ENCODE measurements at regions not wholly inside any gene's neighbourhood (a gene's known extent, or its start where the extent isn't known, plus 50 kb on each side); places are given as distances from the start of the nearest gene placed in this dataset.

GRCh38 chr6:168785720-168786511 lies 344.9 kb downstream of the SMOC2 start:
- Histone ChIP-seq H3K9ac (ENCODE audit: low read length in 3 of 3) (no peak overlapping the region), H3K36me3 (ENCODE audit: control insufficient read depth in 2 of 3, insufficient read depth in 3 of 3, low read length in 3 of 3) (no peaks in the 10 kb centered on the region), H3K4me1 (ENCODE audit: control insufficient read depth in 2 of 3, insufficient read depth in 2 of 3, low read depth in 1 of 3, low read length in 3 of 3) (no peaks in the 10 kb centered on the region), H3K27ac (ENCODE audit: low read depth in 2 of 2, low read length in 2 of 2) (no peak overlapping the region), H3K4me3 (ENCODE audit: low read length in 3 of 3) (no peak overlapping the region), H3K9me3 (ENCODE audit: control insufficient read depth in 2 of 3, insufficient read depth in 1 of 3, low read length in 3 of 3) (no peaks in the 10 kb centered on the region), H3K27me3 (ENCODE audit: control insufficient read depth, insufficient read depth, low read length) (no peaks in the 10 kb centered on the region)
- TF ChIP-seq CTCF (IDR thresholded peaks at IDR 0.05; ENCODE audit: borderline replicate concordance, extremely low read depth, insufficient read depth), result no peak
- DNase-seq (no peak), FAIRE-seq (no peak)
- intact Hi-C loops (cut with DNase I), result no loop called here

DNA sequence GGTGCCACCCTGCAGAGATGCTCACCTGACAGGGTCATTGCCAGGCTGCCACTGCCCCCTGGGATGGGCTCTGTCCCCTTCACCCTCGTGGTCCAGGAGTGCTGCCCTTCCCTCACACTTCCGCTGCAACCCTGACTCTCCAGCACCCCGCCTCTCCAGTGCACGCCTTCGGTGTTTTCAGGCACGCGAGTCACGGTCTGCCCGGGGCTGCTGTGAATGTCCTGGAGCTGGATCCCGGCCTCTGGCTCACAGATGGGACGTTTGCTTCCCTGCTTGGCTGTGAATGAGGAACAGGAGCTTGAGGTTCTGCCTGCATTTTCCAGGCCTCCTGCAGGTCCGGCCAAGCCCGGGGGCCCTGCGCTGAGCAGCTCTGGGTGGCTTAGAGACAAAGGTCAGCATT lies 343.4 kb downstream of the SMOC2 start:
- FAIRE-seq, result no peak
- no peaks in the 10 kb centered on the region for H3K36me3 ChIP-seq (ENCODE audit: control insufficient read depth in 2 of 3, insufficient read depth in 3 of 3, low read length in 3 of 3)
- no peaks in the 10 kb centered on the region for H3K9me3 ChIP-seq (ENCODE audit: control insufficient read depth in 2 of 3, insufficient read depth in 1 of 3, low read length in 3 of 3)
- H3K4me1 ChIP-seq (ENCODE audit: control insufficient read depth in 2 of 3, insufficient read depth in 2 of 3, low read depth in 1 of 3, low read length in 3 of 3), result no peaks in the 10 kb centered on the region
- H3K9ac ChIP-seq (ENCODE audit: low read length in 3 of 3), result no peak overlapping the region
- H3K27ac ChIP-seq (ENCODE audit: low read depth in 2 of 2, low read length in 2 of 2), result no peak overlapping the region
- H3K4me3 ChIP-seq (ENCODE audit: low read length in 3 of 3), result no peak overlapping the region
- TF ChIP-seq CTCF (IDR thresholded peaks at IDR 0.05; ENCODE audit: borderline replicate concordance, extremely low read depth, insufficient read depth), result no peak
- intact Hi-C loops (cut with DNase I), result no loop called here
- DNase-seq, result no peak
- no peaks in the 10 kb centered on the region for H3K27me3 ChIP-seq (ENCODE audit: control insufficient read depth, insufficient read depth, low read length)

- H3K9ac ChIP-seq (ENCODE audit: low read length in 3 of 3), result no peak overlapping the region
- no peak for TF ChIP-seq CTCF (IDR thresholded peaks at IDR 0.05; ENCODE audit: borderline replicate concordance, extremely low read depth, insufficient read depth)
- FAIRE-seq (no peak), DNase-seq (no peak)
- no peaks in the 10 kb centered on the region for H3K36me3 ChIP-seq (ENCODE audit: control insufficient read depth in 2 of 3, insufficient read depth in 3 of 3, low read length in 3 of 3)
- H3K9me3 ChIP-seq (ENCODE audit: control insufficient read depth in 2 of 3, insufficient read depth in 1 of 3, low read length in 3 of 3), result no peaks in the 10 kb centered on the region
- intact Hi-C loops (cut with DNase I), result no loop called here
- no peaks in the 10 kb centered on the region for H3K4me1 ChIP-seq (ENCODE audit: control insufficient read depth in 2 of 3, insufficient read depth in 2 of 3, low read depth in 1 of 3, low read length in 3 of 3)
- no peak overlapping the region for H3K27ac ChIP-seq (ENCODE audit: low read depth in 2 of 2, low read length in 2 of 2)
- no peak overlapping the region for H3K4me3 ChIP-seq (ENCODE audit: low read length in 3 of 3)
- H3K27me3 ChIP-seq (ENCODE audit: control insufficient read depth, insufficient read depth, low read length), result no peaks in the 10 kb centered on the region
Measured at GRCh38 chr6:168783720-168784119, 342.7 kb downstream of the SMOC2 start.
